Type B pancreatic cell (in vitro differentiated cells): ENCODE measurements at regions not wholly inside any gene's neighbourhood (a gene's known extent, or its start where the extent isn't known, plus 50 kb on each side); places are given as distances from the start of the nearest gene placed in this dataset.

Source experiments
- DNase-seq: peaks from one replicate; pipeline ENCODE4 v3.0.0; 2021; ENCODE audit warnings: mixed read lengths; ENCODE audit not compliant: unreplicated experiment; ENCODE audit errors: extremely low spot score
- H3K27ac Mint-ChIP-seq: 2 replicates; pipeline ENCODE4 v1.8.0; 2021; ENCODE audit warnings: mild to moderate bottlenecking, mixed read lengths
- H3K27me3 Mint-ChIP-seq: 2 replicates; pipeline ENCODE4 v1.8.0; 2021; ENCODE audit warnings: mixed read lengths
- H3K36me3 Mint-ChIP-seq: 2 replicates; pipeline ENCODE4 v1.8.0; 2021; ENCODE audit warnings: mixed read lengths
- H3K4me1 Mint-ChIP-seq: one replicate; pipeline ENCODE4 v1.8.0; 2021; ENCODE audit warnings: mixed read lengths; ENCODE audit not compliant: unreplicated experiment
- H3K4me3 Mint-ChIP-seq: 2 replicates; pipeline ENCODE4 v1.8.0; 2021; ENCODE audit warnings: mild to moderate bottlenecking, mixed read lengths
- H3K9me3 Mint-ChIP-seq: 2 replicates; pipeline ENCODE4 v1.8.0; 2021; ENCODE audit warnings: mixed read lengths
- TF ChIP-seq, protein P1 (sequence below): fragments of 200-600 bp; sonication (generic); conservative IDR thresholded peaks from 2 replicates; pipeline ENCODE4 v1.5.0; 2021; ENCODE audit warnings: antibody characterized with exemption, mild to moderate bottlenecking

DNA sequence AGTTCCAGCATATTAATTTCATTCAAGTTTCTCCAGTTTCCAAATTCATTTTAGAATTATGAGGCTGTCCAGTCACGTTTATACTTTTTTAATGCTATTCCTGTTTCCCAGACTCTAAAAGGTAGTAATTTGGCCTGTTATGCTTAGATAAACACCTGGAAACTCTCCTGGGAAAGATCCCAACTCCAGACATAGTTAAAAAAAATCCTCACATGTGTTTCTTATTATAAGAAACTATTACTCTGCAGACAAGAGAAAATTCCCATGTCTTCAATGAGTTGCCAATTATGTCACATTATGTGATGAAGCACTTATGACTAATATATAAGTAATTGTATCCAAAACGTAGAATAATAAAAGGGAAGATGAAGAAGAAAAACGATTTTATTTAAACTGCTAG lies 137.1 kb upstream of the TMC3 start:
- H3K27ac Mint-ChIP-seq = no peak overlapping the region
- TF ChIP-seq, protein P1, sequence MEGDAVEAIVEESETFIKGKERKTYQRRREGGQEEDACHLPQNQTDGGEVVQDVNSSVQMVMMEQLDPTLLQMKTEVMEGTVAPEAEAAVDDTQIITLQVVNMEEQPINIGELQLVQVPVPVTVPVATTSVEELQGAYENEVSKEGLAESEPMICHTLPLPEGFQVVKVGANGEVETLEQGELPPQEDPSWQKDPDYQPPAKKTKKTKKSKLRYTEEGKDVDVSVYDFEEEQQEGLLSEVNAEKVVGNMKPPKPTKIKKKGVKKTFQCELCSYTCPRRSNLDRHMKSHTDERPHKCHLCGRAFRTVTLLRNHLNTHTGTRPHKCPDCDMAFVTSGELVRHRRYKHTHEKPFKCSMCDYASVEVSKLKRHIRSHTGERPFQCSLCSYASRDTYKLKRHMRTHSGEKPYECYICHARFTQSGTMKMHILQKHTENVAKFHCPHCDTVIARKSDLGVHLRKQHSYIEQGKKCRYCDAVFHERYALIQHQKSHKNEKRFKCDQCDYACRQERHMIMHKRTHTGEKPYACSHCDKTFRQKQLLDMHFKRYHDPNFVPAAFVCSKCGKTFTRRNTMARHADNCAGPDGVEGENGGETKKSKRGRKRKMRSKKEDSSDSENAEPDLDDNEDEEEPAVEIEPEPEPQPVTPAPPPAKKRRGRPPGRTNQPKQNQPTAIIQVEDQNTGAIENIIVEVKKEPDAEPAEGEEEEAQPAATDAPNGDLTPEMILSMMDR = no peak

GRCh38 chr15:81507831-81508230 lies 133.8 kb upstream of the TMC3 start:
- DNase-seq = no peak
- H3K27me3 Mint-ChIP-seq = peaks cover 3% of the 10 kb centered on the region
- H3K27ac Mint-ChIP-seq = no peak overlapping the region
- TF ChIP-seq, protein P1 = no peak
- no peaks in the 10 kb centered on the region for H3K36me3 Mint-ChIP-seq
- no peaks in the 10 kb centered on the region for H3K4me1 Mint-ChIP-seq
- peaks cover 4% of the 10 kb centered on the region for H3K9me3 Mint-ChIP-seq
- H3K4me3 Mint-ChIP-seq = no peak overlapping the region

More for the DNA sequence above, 137.1 kb upstream of the TMC3 start:
- Mint-ChIP-seq H3K27me3 (peaks cover 10% of the 10 kb centered on the region), H3K4me3 (no peak overlapping the region), H3K36me3 (no peaks in the 10 kb centered on the region), H3K4me1 (no peaks in the 10 kb centered on the region), H3K9me3 (peaks cover 2% of the 10 kb centered on the region)
- no peak for DNase-seq

- no peak for DNase-seq
- no peak overlapping the region for H3K27ac Mint-ChIP-seq
- peaks cover 4% of the 10 kb centered on the region for H3K9me3 Mint-ChIP-seq
- H3K27me3 Mint-ChIP-seq = peaks cover 3% of the 10 kb centered on the region
- H3K4me3 Mint-ChIP-seq = no peak overlapping the region
- H3K4me1 Mint-ChIP-seq = no peaks in the 10 kb centered on the region
- TF ChIP-seq, protein P1 = no peak
- H3K36me3 Mint-ChIP-seq = no peaks in the 10 kb centered on the region
Observed at GRCh38 chr15:81506936-81507335, 132.9 kb upstream of the TMC3 start.

GRCh38 chr15:81506071-81506470 lies 132.1 kb upstream of the TMC3 start:
- TF ChIP-seq, protein P1 = no peak
- peaks cover 4% of the 10 kb centered on the region for H3K9me3 Mint-ChIP-seq
- peaks cover 3% of the 10 kb centered on the region for H3K27me3 Mint-ChIP-seq
- no peak overlapping the region for H3K4me3 Mint-ChIP-seq
- no peaks in the 10 kb centered on the region for H3K36me3 Mint-ChIP-seq
- H3K4me1 Mint-ChIP-seq = no peaks in the 10 kb centered on the region
- no peak for DNase-seq
- no peak overlapping the region for H3K27ac Mint-ChIP-seq

- Mint-ChIP-seq H3K27me3 (peaks cover 3% of the 10 kb centered on the region), H3K9me3 (peaks cover 10% of the 10 kb centered on the region), H3K27ac (no peak overlapping the region), H3K36me3 (no peaks in the 10 kb centered on the region), H3K4me1 (no peaks in the 10 kb centered on the region), H3K4me3 (no peak overlapping the region)
- TF ChIP-seq, protein P1 = no peak
- DNase-seq = no peak
Observed at GRCh38 chr15:81504170-81504905, 130.3 kb upstream of the TMC3 start.
